ENCODE measurements at regions not wholly inside any gene's neighbourhood (a gene's known extent, or its start where the extent isn't known, plus 50 kb on each side); places are given as distances from the start of the nearest gene placed in this dataset.

DNA sequence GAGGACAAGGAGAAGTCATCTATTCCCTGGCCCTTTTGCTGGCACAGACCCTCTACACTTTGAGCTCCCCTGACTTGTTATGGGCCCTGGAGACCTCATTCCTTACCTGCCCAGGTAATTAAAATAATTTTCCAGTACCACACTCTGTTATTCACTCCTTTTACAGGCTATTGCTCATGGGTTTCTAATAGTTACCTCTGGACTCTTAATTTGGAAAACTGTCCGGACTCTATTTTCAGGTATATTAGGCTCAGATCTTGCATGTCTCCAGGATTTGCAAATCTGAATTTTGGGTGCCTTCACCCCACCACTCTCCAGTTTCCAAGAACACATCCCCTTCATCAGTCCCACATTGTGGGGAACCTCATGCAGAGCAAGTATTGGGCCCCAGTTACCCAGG is 186.8 kb upstream of the SESN3 start:
- TF ChIP-seq POLR2A (IDR thresholded peaks at IDR 0.05; ENCODE audit: low read depth, low read length) (no peak), POLR2AphosphoS5 (IDR thresholded peaks at IDR 0.05; ENCODE audit: low read depth, low read length) (no peak), TAF1 (IDR thresholded peaks at IDR 0.05; ENCODE audit: borderline replicate concordance, low read depth, low read length) (no peak)
